Activated CD4-positive, CD25-positive, alpha-beta regulatory T cell treated with anti-CD3 and anti-CD28 coated beads, Interleukin-2, amount 50 U/mL, for 24 hours (primary cell): ENCODE measurements at regions not wholly inside any gene's neighbourhood (a gene's known extent, or its start where the extent isn't known, plus 50 kb on each side); places are given as distances from the start of the nearest gene placed in this dataset.

Source experiments
- ATAC-seq, 2 donors: fragments of 150-1000 bp; cut with Tn5 transposase; one replicate each; pipeline ENCODE4 v1.10.0; 2021; ENCODE audit warnings: mild to moderate bottlenecking in 1 of 2, moderate library complexity in 1 of 2

- ATAC-seq = no peak
Observed at GRCh38 chr2:220227266-220227920, 600.0 kb downstream of the SLC4A3 start.

DNA sequence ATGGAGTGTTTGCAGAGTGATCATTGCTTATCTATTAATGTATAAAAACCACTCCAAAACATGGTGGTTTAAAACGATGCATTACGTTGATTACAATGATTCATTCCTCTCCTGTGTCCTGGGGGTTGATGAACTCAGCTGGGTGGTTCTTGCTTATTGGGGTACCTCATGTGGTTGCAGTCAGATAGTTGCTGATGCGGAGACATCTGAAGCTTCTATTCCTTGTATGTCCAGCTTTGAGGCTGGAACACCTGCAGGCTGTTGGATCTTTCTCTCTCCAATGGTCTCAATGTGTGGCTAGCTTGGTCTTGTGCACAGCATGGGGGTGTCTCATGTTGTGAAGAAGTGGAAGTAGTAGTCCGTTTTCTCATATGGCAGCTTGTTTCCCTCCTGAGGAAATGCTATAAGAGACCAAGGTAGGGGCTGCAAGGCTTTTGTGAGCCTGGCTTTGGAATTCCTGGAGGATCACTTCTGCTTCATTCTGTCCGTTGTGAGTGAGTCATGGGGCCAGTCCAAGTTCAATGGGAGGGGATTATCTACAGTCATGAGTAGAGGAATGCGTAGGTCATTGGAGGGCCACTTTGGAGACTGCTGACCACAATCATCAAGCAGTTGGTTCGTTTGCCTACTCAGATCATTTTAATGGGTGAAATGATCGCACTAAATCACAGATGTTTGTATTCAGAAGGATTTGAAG is 601.0 kb downstream of the SLC4A3 start:
- no peak for ATAC-seq

DNA sequence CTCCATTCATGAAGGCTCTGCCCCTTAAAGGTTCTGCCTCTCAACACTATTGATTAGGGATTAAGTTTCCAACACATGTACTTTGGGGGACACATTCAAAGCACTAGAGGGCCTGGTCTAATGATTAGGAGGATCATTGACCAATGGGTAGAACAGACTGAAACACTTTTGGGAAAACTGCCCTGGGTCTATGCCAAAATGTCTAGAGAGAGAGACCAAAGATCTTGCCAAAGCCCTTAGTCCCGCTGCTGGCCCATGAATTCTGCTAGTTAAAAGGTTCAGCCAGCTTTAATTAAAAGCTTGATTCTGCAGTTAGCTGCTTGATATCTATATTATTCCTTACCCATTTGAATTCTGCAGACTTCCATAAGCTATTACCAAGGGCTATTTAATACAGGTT is 613.2 kb downstream of the SLC4A3 start:
- ATAC-seq = no peak

DNA sequence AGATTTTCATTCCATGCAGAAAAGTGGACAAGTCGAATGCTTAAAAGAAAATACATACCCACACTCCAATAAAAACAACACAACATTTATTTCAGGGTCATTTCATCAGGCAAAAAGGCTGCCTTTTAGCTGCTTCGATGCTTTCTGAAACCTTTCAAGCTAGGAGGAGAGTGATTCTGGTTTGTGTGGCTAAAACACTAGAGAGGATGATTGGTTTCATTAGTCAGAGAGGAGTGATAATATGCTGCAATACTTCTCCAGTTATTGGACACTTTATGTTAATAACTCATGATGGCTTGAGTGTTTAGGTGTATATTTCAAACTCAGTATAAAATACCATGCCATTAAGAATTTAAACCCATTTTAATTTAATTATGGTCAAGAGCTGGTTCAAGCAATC is 614.0 kb downstream of the SLC4A3 start:
- no peak for ATAC-seq

GRCh38 chr2:220243571-220243970 is 616.1 kb downstream of the SLC4A3 start:
- no peak for ATAC-seq

- no peak for ATAC-seq
Observed at GRCh38 chr2:220246386-220246785, 619.0 kb downstream of the SLC4A3 start.

- no peak for ATAC-seq
Observed at GRCh38 chr2:220247588-220248350, 620.3 kb downstream of the SLC4A3 start.

DNA sequence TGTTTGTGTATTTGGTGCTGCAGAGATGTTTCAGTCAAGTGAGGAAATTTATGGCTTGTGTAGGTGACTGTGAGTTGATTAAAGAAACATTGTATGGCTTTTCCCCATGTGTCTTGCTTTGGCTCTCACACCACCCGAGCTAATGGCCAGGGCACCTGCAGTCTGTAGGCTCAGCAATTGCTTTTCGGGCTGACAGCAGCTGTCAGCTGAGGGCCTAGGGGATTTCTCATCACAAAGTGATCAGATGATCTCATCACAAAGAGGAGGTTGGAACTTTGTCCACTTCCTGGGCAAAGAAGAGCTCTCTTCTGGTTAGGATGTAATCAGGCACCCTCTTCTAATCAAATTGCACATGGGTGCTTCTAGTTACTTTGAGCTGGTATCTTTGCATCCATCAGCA is 632.2 kb downstream of the SLC4A3 start:
- ATAC-seq = no peak

DNA sequence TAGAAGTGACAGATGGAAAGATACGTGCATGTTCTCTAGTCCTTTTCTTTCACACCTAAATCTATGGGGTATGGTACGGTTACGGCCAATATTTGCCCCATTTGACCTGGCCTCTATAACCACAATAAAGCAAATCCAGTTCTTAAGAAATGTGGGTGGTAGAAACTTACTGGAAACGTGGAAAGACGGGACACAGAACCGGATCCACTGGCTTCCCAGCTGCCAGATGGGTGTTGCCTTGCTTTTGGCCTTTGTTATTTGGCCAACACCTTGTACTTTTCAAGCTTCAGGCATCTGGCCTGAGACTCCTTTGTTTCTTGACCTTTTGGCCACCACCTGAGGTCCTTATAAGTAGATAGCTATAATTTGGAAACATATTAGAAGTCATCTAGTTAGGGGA is 635.9 kb downstream of the SLC4A3 start:
- no peak for ATAC-seq

DNA sequence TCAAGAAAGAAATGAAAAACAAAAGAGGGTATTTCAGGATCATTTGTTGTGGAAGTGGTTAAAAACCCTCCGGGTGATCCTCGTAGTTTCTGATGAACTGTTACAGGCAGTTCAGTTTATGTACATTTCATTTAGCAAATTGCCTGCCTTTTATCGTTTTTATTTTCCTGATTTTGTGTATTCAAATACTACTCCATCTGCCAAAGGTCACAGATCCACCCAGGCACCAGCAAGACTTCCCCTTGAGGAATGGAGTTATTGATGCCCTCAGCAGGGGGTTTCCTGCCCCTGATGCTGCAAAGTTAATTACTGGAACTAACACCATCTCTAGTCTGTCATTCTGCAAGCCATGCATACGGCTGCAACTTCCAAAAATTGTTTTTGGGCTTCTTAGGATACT is 641.9 kb downstream of the SLC4A3 start:
- no peak for ATAC-seq

GRCh38 chr2:220270481-220271070 is 643.1 kb downstream of the SLC4A3 start:
- no peak for ATAC-seq

GRCh38 chr2:220272656-220273055 is 645.2 kb downstream of the SLC4A3 start:
- ATAC-seq = no peak

- no peak for ATAC-seq
Observed at GRCh38 chr2:220273082-220273481, 645.7 kb downstream of the SLC4A3 start.

- ATAC-seq = no peak
Observed at GRCh38 chr2:220275454-220275853, 648.0 kb downstream of the SLC4A3 start.

DNA sequence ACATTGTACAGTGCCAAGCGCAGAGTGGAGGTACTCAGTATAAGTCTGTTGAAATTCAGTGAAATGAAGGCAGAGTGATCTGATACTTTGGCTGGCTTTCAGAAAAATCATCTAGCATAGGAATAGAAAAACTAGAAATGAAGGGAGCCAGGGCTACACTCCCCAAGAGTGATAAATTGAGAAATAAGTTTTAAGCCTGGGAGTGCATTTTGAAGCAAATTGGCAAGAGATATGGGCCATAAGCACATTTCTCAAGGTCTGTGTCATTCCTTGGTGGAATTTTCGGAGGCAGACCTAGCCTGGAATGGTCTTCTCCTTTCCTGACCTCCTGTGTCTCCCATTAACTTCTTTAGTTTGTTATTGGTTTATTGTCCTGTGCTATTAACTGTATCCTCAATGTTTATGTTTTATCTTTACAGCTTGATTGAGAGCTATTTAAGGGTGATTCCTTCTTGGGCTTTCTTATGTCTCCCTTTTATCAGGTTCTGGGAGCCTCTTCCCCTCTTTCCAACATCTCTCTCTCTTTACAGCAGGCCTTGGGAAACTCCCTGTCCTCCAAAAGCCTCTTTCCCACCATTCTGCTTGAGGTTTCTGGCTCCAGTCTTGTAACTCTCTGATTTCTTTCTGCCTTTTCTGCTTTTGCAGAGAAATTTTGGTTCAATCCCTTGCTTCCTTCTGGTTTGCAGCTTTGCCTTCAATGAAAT is 649.5 kb downstream of the SLC4A3 start:
- no peak for ATAC-seq

DNA sequence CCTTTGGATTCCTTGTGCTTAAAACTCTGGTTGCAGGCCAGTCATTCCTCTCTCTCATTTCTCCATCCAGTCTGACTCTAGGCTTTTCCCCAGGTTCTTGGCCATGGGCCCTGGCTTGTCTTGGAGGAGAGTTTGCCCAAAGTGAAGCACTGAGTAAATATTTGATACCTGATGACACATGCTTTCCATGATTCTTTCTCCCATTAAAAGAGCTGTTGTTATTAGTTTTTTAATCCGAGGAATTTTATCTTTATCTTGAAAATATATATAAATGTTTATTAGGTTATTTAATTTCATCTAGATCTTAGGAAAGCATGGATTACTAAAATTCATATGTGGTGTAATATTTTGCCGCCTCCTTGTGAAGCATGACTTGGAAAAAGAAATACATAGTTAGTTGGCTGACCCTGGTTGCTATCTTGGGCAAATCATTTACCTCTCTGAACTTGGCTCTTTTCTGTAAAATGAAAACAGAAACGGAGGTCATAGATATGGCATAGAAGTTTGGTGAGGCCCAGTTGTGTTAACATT is 650.1 kb downstream of the SLC4A3 start:
- no peak for ATAC-seq

DNA sequence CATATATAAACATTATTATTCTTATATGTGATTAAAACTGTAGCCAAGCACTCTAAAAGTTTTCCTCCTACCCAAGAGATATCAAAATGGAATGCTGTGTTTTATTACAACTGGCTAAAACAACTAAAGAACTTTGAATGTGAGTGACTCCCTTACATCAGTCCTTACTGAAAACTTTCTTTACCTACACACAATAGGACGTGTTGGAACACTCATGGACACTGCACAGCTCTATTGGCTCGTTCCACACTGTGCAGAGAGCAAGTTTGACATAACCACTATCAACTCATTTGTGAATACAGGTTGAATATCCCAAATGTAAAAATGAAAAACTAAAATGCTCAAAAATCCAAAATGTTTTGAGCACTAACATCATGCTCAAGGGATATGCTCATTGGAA is 650.6 kb downstream of the SLC4A3 start:
- ATAC-seq = no peak

DNA sequence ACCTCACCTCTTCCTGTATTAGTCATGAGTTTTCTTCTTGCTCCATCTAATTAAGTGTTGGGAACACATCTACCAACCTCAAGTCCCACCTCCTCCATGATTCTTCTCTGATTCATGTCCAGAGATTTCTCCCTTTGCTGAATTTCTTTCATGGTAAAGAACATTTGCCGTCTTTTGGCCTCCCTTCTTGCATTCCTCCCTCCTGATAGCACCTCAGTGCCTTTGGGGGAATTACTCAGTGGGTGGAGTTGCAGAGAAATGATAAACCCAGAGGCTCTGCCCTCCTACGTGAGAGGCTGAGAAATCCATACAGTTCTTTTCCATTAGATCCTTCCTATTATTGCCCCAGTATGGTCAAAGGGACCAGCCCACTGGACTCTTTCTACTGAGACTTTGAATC is 651.9 kb downstream of the SLC4A3 start:
- ATAC-seq = no peak

- no peak for ATAC-seq
Observed at GRCh38 chr2:220279840-220280239, 652.4 kb downstream of the SLC4A3 start.

DNA sequence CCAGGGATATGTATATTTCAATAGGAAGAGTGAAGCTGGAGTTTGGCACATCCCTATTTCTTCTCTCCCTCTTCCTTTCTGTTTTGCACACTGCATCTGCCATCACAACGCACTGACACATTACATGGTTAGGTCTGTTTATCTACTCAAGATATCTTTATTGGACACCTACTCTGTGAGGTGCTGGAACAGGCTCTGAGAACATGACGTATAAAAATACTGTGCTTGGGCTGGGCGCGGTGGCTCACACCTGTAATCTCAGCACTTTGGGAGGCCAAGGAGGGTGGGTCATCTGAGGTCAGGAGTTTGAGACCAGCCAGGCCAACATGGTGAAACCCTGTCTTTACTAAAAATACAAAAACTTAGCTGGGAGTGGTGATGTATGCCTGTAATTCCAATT is 653.3 kb downstream of the SLC4A3 start:
- no peak for ATAC-seq

GRCh38 chr2:220281771-220282170 is 654.3 kb downstream of the SLC4A3 start:
- no peak for ATAC-seq

DNA sequence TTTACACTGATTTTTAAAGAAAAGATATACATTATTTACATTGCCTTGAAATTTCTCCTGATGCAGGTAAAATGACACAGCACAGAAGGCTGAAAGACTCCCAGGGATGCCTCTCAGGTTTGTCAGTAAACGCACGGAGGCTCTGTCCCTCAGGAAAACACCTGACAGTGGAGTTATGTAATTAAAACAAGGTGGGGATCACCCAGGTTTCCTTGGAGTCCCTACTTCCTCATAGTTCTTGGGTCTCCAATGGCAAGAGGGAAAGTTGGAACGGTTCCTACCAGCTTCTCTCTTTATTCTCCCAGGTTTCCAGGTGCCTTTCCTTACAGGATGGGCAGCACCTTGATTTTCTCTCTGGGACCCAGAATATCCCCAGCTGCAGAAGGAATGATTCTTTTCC is 654.8 kb downstream of the SLC4A3 start:
- no peak for ATAC-seq

GRCh38 chr2:220293966-220294365 is 666.5 kb downstream of the SLC4A3 start:
- ATAC-seq = no peak
